Activated naive CD8-positive, alpha-beta T cell (primary cell): ENCODE measurements at regions not wholly inside any gene's neighbourhood (a gene's known extent, or its start where the extent isn't known, plus 50 kb on each side); places are given as distances from the start of the nearest gene placed in this dataset.

Experiments used
- H3K27ac Mint-ChIP-seq: one replicate; pipeline ENCODE4 v1.8.0; 2021; ENCODE audit warnings: mixed read lengths
- H3K27me3 Mint-ChIP-seq: one replicate; pipeline ENCODE4 v1.8.0; 2021; ENCODE audit warnings: mixed read lengths
- H3K36me3 Mint-ChIP-seq: one replicate; pipeline ENCODE4 v1.8.0; 2021; ENCODE audit warnings: mixed read lengths
- H3K4me1 Mint-ChIP-seq: one replicate; pipeline ENCODE4 v1.8.0; 2021; ENCODE audit warnings: low read depth, mixed read lengths
- H3K4me3 Mint-ChIP-seq: one replicate; pipeline ENCODE4 v1.8.0; 2021; ENCODE audit warnings: mild to moderate bottlenecking, mixed read lengths
- H3K9me3 Mint-ChIP-seq: one replicate; pipeline ENCODE4 v1.8.0; 2021; ENCODE audit warnings: low read depth, mixed read lengths

- no peak overlapping the region for H3K27ac Mint-ChIP-seq
- H3K36me3 Mint-ChIP-seq, result no peaks in the 10 kb centered on the region
- H3K4me1 Mint-ChIP-seq, result peaks cover 8% of the 10 kb centered on the region
- H3K9me3 Mint-ChIP-seq, result no peaks in the 10 kb centered on the region
- no peak overlapping the region for H3K4me3 Mint-ChIP-seq
- H3K27me3 Mint-ChIP-seq, result peaks cover 2% of the 10 kb centered on the region
Measured at GRCh38 chr14:103258211-103258610, 75.8 kb upstream of the EIF5 start.

GRCh38 chr14:103259184-103259583 is 74.9 kb upstream of the EIF5 start:
- H3K4me3 Mint-ChIP-seq, result no peak overlapping the region
- H3K27me3 Mint-ChIP-seq, result peaks cover 2% of the 10 kb centered on the region
- peaks cover 8% of the 10 kb centered on the region for H3K4me1 Mint-ChIP-seq
- no peak overlapping the region for H3K27ac Mint-ChIP-seq
- no peaks in the 10 kb centered on the region for H3K36me3 Mint-ChIP-seq
- H3K9me3 Mint-ChIP-seq, result no peaks in the 10 kb centered on the region

- H3K27me3 Mint-ChIP-seq, result peaks cover 2% of the 10 kb centered on the region
- no peak overlapping the region for H3K27ac Mint-ChIP-seq
- H3K36me3 Mint-ChIP-seq, result no peaks in the 10 kb centered on the region
- peak overlapping the region; percentile 48 for H3K4me3 Mint-ChIP-seq
- no peaks in the 10 kb centered on the region for H3K9me3 Mint-ChIP-seq
- H3K4me1 Mint-ChIP-seq, result peaks cover 8% of the 10 kb centered on the region
Measured at GRCh38 chr14:103259801-103260628, 74.0 kb upstream of the EIF5 start.

GRCh38 chr14:103260629-103261124 is 73.4 kb upstream of the EIF5 start:
- no peaks in the 10 kb centered on the region for H3K9me3 Mint-ChIP-seq
- peak overlapping the region; percentile 48 for H3K4me3 Mint-ChIP-seq
- no peaks in the 10 kb centered on the region for H3K36me3 Mint-ChIP-seq
- H3K4me1 Mint-ChIP-seq, result peaks cover 8% of the 10 kb centered on the region
- H3K27ac Mint-ChIP-seq, result no peak overlapping the region
- H3K27me3 Mint-ChIP-seq, result peaks cover 5% of the 10 kb centered on the region

GRCh38 chr14:103267226-103267910 is 66.7 kb upstream of the EIF5 start:
- peaks cover under 1% of the 10 kb centered on the region for H3K4me1 Mint-ChIP-seq
- H3K27me3 Mint-ChIP-seq, result peaks cover 19% of the 10 kb centered on the region
- no peaks in the 10 kb centered on the region for H3K36me3 Mint-ChIP-seq
- H3K4me3 Mint-ChIP-seq, result no peak overlapping the region
- H3K9me3 Mint-ChIP-seq, result no peaks in the 10 kb centered on the region
- no peak overlapping the region for H3K27ac Mint-ChIP-seq

- H3K36me3 Mint-ChIP-seq, result no peaks in the 10 kb centered on the region
- no peak overlapping the region for H3K4me3 Mint-ChIP-seq
- no peak overlapping the region for H3K27ac Mint-ChIP-seq
- H3K4me1 Mint-ChIP-seq, result peaks cover 3% of the 10 kb centered on the region
- H3K9me3 Mint-ChIP-seq, result no peaks in the 10 kb centered on the region
- peaks cover 27% of the 10 kb centered on the region for H3K27me3 Mint-ChIP-seq
Measured at GRCh38 chr14:103271189-103271588, 62.8 kb upstream of the EIF5 start.

GRCh38 chr14:103273145-103273744 is 60.8 kb upstream of the EIF5 start:
- Mint-ChIP-seq H3K36me3 (no peaks in the 10 kb centered on the region), H3K4me1 (peaks cover 4% of the 10 kb centered on the region), H3K4me3 (no peak overlapping the region), H3K27me3 (peaks cover 28% of the 10 kb centered on the region), H3K27ac (no peak overlapping the region), H3K9me3 (no peaks in the 10 kb centered on the region)

GRCh38 chr14:103273745-103274615 is 60.1 kb upstream of the EIF5 start:
- no peak overlapping the region for H3K27ac Mint-ChIP-seq
- no peak overlapping the region for H3K4me3 Mint-ChIP-seq
- peaks cover 27% of the 10 kb centered on the region for H3K27me3 Mint-ChIP-seq
- no peaks in the 10 kb centered on the region for H3K36me3 Mint-ChIP-seq
- no peaks in the 10 kb centered on the region for H3K9me3 Mint-ChIP-seq
- peaks cover 4% of the 10 kb centered on the region for H3K4me1 Mint-ChIP-seq

GRCh38 chr14:103275000-103275399 is 59.0 kb upstream of the EIF5 start:
- H3K9me3 Mint-ChIP-seq, result no peaks in the 10 kb centered on the region
- H3K4me3 Mint-ChIP-seq, result no peak overlapping the region
- peaks cover 27% of the 10 kb centered on the region for H3K27me3 Mint-ChIP-seq
- no peak overlapping the region for H3K27ac Mint-ChIP-seq
- no peaks in the 10 kb centered on the region for H3K36me3 Mint-ChIP-seq
- peaks cover 5% of the 10 kb centered on the region for H3K4me1 Mint-ChIP-seq

GRCh38 chr14:103277931-103278330 is 56.1 kb upstream of the EIF5 start:
- peak overlapping the region; percentile 25 for H3K4me3 Mint-ChIP-seq
- H3K36me3 Mint-ChIP-seq, result no peaks in the 10 kb centered on the region
- no peaks in the 10 kb centered on the region for H3K9me3 Mint-ChIP-seq
- H3K27ac Mint-ChIP-seq, result no peak overlapping the region
- H3K27me3 Mint-ChIP-seq, result peaks cover 35% of the 10 kb centered on the region
- peaks cover 10% of the 10 kb centered on the region for H3K4me1 Mint-ChIP-seq

GRCh38 chr14:103279142-103280025 is 54.7 kb upstream of the EIF5 start:
- no peaks in the 10 kb centered on the region for H3K36me3 Mint-ChIP-seq
- no peak overlapping the region for H3K27ac Mint-ChIP-seq
- H3K4me3 Mint-ChIP-seq, result peak overlapping the region; percentile 66
- no peaks in the 10 kb centered on the region for H3K9me3 Mint-ChIP-seq
- peaks cover 40% of the 10 kb centered on the region for H3K27me3 Mint-ChIP-seq
- peaks cover 10% of the 10 kb centered on the region for H3K4me1 Mint-ChIP-seq

- Mint-ChIP-seq H3K4me3 (peak overlapping the region; percentile 66), H3K9me3 (no peaks in the 10 kb centered on the region), H3K36me3 (no peaks in the 10 kb centered on the region), H3K4me1 (peaks cover 10% of the 10 kb centered on the region), H3K27me3 (peaks cover 40% of the 10 kb centered on the region), H3K27ac (no peak overlapping the region)
Measured at GRCh38 chr14:103280278-103280928, 53.6 kb upstream of the EIF5 start.

GRCh38 chr14:103281496-103282231 is 52.4 kb upstream of the EIF5 start:
- Mint-ChIP-seq H3K4me3 (peak overlapping the region; percentile 48), H3K9me3 (no peaks in the 10 kb centered on the region), H3K27ac (no peak overlapping the region), H3K4me1 (peaks cover 10% of the 10 kb centered on the region), H3K36me3 (no peaks in the 10 kb centered on the region), H3K27me3 (peaks cover 41% of the 10 kb centered on the region)
